Retinal pigment epithelial cell (primary cell): ENCODE measurements at regions not wholly inside any gene's neighbourhood (a gene's known extent, or its start where the extent isn't known, plus 50 kb on each side); places are given as distances from the start of the nearest gene placed in this dataset.

Source experiments
- DNase-seq: peaks from one replicate; pipeline ENCODE4 v3.0.0-alpha.2; 2010; ENCODE audit warnings: low read depth
- H3K4me3 ChIP-seq: 2 replicates; pipeline ENCODE4 v1.5.1; 2011; ENCODE audit warnings: mild to moderate bottlenecking, low read length, control low read depth, moderate library complexity
- TF ChIP-seq, protein P1 (sequence below): conservative IDR thresholded peaks from 2 replicates; pipeline ENCODE4 v1.5.1; 2011; ENCODE audit warnings: low read depth, low read length, control low read depth, inconsistent platforms

DNA sequence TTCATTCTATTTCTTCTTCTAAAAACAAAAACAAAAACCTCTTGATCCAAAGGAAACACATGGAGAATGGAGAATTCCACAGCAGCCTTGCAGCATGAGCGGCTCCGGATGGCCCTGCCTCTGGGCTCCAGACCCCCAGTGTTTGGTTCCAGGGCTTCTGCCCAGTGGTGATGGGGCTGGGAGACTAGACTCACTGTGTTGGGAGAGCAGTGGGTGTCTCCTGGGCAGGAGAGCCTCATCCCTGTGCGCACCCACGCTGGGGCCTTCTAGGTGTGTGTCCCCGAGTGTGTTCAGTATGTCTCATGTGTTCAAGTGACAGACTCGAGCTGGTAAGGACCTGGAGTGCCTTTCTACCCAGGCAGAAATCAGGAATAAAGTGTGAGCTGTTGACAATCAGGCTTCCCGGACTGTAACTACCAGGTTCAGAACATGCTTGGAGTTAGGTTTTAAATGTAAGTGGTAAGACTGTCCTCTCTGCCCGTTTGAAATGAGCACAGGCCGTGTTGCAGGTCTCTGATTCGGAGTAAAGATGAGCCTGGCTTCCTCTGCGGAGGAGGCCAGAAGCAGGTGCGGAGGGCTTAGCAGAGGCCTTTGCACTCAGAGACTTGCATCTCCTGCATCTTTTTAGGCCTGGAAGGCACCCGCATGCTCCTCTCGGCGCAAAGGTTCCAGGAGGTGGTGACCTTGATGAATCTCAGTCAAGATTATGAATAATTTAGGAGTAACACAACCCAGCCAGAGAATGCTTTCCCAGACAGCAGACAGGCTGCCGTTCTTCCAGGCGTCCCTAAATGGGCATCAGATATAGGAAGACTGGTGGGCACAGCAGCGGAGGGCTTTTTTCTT lies 253.6 kb downstream of the CDH26 start:
- TF ChIP-seq, protein P1, sequence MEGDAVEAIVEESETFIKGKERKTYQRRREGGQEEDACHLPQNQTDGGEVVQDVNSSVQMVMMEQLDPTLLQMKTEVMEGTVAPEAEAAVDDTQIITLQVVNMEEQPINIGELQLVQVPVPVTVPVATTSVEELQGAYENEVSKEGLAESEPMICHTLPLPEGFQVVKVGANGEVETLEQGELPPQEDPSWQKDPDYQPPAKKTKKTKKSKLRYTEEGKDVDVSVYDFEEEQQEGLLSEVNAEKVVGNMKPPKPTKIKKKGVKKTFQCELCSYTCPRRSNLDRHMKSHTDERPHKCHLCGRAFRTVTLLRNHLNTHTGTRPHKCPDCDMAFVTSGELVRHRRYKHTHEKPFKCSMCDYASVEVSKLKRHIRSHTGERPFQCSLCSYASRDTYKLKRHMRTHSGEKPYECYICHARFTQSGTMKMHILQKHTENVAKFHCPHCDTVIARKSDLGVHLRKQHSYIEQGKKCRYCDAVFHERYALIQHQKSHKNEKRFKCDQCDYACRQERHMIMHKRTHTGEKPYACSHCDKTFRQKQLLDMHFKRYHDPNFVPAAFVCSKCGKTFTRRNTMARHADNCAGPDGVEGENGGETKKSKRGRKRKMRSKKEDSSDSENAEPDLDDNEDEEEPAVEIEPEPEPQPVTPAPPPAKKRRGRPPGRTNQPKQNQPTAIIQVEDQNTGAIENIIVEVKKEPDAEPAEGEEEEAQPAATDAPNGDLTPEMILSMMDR: no peak
- DNase-seq: no peak
- H3K4me3 ChIP-seq: no peak overlapping the region

DNA sequence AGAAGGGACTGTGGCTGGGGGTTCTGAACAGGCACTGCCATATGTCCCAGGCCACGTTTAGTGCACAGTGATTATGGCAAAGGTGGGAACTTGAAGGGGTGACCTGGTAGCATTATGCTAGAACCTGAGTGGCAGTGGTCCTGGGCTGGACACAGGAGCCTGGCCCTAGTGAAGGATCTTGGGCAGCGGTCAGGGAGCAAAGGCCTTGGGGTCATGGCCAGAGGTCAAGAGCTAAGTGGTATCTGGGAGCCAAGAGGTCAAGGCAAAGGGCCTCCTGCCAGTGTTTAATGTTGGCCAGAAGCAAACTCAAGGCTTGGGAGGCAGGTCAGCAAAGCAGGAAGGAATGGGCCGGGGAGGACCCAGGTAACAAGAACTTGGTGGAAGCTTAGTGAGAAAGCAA lies 254.5 kb downstream of the CDH26 start:
- TF ChIP-seq, protein P1: no peak
- DNase-seq: no peak
- no peak overlapping the region for H3K4me3 ChIP-seq

DNA sequence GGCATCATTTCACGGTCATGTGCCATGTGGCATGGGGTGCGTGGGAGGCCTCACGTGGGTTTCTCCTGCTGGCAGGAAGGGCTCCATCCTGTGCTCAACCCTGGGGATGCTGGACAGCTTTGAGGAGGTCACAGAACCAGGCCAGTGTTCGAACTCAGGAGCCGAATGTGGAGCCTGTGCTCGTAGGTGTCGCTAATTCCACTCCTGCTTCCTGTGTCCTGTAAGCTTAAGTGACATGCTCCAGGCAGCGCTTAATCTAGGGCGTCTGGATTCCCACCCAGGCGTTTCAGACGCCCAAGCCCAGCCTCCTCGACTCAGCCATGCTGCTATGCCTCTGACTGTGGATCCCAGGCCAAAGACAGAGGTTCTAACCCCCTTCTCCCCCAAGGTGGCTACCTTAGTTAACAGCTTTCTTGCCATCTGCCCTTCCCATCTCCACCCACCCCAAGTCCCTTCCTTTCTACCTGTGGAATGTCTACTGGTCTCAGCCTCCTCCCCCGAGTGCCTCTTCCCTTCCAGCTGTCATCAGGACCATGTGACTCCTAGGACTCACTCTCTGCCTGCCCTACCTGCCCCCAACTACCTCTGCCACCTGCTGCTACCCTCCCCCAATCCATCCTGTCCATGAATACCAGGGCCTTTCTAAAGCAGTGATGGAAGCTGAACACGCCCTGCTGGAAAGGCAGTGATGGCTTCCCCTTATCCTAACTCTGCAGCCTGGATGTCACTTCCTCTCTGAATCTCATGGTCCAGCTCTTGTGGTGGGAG lies 255.1 kb downstream of the CDH26 start:
- no peak for DNase-seq
- TF ChIP-seq, protein P1: no peak
- H3K4me3 ChIP-seq: no peak overlapping the region

DNA sequence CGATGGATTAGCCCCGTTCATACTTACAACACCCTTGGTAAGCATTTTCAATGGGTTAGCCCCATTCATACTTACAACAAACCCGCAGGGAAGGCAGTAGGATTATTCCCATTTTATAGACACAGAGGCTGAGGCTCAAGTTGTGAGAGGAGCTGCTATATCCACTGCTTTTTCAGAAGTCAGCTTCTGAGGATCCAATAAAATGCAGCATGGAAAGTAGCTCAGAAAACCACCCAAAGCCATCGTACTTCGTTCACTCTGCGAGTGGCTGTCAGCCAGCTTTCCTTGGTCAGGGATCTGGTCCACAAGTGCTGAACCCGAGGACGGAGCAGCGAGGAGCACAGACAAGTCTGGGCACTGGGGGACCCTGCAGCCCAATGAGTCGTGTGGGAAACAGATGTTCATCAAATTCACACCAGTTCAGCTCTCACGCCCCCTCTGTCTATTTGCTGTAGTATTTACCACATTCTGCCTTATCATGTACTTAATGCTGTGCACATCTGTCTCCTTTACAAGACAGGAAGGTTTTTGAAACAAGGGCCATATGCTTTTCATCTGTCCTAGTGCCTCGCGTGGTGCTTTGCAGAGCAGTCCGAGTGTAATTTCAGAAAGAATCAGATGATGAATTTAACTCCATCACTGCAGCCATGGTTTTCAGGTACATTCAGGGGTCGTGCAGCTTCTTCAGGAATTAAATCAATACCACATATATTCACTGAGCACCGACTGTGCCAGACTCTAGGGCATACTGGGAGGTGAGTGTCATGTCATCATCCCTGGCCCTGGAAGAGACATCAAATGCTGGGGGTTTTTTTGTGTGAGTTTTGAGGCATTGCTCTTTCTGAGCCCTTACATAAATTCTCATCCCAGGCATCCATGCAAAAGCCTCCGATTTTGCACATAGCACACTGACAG lies 256.9 kb downstream of the CDH26 start:
- DNase-seq: no peak
- H3K4me3 ChIP-seq: no peak overlapping the region
- TF ChIP-seq, protein P1: no peak

DNA sequence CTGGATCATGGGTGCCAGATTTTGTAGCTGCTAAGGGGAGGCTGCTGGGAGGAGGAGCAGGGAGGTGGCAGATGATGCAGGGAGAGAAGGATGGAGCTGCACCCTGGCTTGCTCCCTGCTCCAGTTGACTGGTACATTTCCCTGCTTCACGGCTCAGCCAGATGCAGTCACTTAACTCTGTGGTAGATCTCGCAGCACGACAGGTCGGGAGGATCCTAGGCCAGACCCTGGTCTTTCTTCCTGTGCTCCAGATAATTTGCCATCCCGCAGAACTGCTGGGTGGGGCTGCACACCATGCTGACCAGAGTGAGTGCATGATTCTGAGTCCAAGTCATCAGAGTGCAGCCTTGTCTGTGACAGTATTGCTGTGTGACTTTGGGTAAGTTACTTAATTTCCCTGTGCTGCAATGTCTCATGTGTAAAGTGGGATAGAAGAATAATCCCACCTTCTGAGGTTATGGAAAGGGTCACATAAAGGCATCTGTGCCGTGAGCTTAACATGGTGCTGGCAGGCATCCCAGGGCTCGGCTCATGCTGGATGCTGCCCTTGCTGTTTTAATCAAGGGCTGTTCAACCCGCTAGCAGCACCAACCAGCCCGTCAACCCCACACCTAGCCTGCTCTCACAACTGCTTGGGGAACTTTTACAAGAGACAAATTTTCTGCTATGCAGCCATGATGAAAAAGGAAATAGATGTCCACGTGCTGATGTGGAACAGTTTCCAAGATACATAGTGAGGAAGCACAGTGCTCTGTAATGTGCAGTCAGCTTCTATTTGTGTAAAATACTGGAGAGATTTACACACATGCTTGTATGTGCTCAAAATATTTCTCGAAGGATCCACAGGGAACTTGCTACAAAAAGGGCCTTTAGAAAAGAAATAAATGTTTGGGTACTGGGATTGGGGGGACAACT lies 257.9 kb downstream of the CDH26 start:
- DNase-seq: no peak
- TF ChIP-seq, protein P1: no peak
- no peak overlapping the region for H3K4me3 ChIP-seq

DNA sequence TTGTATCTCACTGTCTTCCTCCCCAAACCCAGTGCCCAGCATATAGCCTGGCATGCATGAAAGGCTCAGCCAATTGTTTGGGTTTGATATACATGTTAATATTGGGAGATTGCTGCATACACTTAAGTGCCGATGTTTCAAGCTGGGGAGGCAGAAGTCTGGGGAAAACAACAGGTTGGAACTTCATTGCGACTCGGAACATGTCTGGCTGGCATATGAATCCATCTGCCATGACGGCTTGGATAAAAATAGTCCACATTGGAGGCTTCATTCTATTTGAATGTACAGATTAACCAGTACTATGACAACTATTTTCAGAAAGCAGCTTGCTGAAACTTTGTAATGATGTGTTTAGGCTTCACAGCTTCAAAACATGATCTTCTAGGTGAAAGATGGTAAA lies 261.0 kb downstream of the CDH26 start:
- no peak overlapping the region for H3K4me3 ChIP-seq
- DNase-seq: no peak
- TF ChIP-seq, protein P1: no peak
